ENCODE measurements at regions not wholly inside any gene's neighbourhood (a gene's known extent, or its start where the extent isn't known, plus 50 kb on each side); places are given as distances from the start of the nearest gene placed in this dataset.

DNA sequence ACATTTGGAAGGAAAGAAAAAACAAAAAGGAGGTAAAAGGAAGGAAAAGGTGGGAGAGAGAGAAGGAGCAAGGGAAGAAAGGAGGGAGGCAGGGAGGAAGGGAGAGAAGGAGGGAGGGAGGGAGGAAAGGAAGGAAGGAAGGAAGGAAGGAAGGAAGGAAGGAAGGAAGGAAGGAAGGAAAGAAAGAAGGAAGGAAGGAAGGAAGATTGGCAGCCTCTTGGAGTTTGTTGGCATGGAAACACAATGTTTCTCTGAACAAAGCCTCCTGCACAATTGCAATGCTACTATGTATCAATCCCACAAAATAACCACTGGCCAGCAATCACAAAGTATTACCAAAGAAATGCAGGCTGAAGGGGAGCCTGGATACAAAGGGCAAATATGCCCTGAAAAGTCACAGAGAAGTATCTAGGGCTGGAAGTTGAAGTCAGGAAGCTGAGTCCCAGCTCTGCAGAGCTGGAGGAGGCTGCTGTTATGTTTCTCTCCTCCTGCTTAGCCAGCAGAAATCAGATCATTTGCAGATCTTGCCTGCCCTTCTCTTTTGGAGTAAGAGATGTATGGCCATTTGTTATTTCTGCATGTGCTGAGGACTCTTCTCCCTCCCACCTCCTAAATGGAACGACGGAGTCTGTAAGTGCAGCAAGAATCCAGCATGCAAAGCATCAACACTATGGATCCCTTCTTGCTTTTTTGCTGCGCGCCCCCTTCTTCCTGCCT lies 195.9 kb upstream of the LDB2 start:
- TF ChIP-seq, protein P1, sequence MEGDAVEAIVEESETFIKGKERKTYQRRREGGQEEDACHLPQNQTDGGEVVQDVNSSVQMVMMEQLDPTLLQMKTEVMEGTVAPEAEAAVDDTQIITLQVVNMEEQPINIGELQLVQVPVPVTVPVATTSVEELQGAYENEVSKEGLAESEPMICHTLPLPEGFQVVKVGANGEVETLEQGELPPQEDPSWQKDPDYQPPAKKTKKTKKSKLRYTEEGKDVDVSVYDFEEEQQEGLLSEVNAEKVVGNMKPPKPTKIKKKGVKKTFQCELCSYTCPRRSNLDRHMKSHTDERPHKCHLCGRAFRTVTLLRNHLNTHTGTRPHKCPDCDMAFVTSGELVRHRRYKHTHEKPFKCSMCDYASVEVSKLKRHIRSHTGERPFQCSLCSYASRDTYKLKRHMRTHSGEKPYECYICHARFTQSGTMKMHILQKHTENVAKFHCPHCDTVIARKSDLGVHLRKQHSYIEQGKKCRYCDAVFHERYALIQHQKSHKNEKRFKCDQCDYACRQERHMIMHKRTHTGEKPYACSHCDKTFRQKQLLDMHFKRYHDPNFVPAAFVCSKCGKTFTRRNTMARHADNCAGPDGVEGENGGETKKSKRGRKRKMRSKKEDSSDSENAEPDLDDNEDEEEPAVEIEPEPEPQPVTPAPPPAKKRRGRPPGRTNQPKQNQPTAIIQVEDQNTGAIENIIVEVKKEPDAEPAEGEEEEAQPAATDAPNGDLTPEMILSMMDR (IDR thresholded peaks at IDR 0.05) = no peak
- TF ChIP-seq POLR2A (IDR thresholded peaks at IDR 0.05) = no peak
